ENCODE measurements at regions not wholly inside any gene's neighbourhood (a gene's known extent, or its start where the extent isn't known, plus 50 kb on each side); places are given as distances from the start of the nearest gene placed in this dataset.

GRCh38 chr11:128047026-128047425, 540.3 kb downstream of the ETS1 start:
- DNase-seq (ENCODE audit: low read depth in 4 of 4, low spot score in 1 of 4), result no peak

GRCh38 chr11:128046213-128046612, 541.1 kb downstream of the ETS1 start:
- no peak for DNase-seq (ENCODE audit: low read depth in 4 of 4, low spot score in 1 of 4)

GRCh38 chr11:128045094-128045725, 542.1 kb downstream of the ETS1 start:
- DNase-seq (ENCODE audit: low read depth in 4 of 4, low spot score in 1 of 4), result no peak

DNA sequence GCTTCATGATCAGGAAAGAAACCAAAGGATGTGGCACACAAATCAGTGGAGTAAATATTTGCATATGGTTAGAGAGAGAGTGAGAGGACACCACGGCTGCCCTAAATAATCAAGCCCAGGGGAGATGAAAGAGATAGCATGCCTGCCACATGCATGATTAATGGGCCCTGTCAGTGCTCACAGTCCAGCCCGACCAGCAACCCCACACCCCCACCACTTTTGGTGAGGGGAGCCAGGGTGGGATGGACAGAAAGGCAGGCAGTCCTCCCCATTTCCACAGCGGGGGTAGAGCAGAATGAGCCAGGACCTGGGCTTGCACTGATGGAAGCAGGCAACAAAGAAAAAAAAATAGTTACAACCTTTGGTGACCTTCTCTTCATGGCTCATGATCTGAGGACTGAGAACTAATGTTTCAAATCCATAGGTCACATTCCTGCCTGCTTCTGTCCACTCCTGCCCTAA, 545.0 kb downstream of the ETS1 start:
- DNase-seq (ENCODE audit: low read depth in 4 of 4, low spot score in 1 of 4), result no peak

DNA sequence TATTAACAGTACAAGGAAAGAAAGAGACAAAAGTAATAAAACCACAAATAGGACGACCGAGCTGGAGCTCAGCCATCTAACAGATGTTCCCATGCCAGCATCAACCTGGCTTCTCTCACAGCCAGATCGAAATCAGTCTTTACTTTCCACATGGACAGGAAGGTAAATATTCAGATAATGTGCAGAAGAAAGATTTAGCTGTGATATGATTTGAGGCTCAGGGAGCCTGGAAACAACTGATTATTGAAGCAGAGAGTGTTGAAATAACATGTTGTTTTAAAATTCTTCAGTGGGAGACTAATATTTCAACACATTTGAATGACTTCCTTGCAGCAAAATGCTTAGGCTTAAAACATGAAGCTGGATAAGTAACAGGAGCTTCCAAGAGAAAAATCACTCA, 546.8 kb downstream of the ETS1 start:
- DNase-seq (ENCODE audit: low read depth in 4 of 4, low spot score in 1 of 4), result no peak

GRCh38 chr11:128039140-128040021, 548.0 kb downstream of the ETS1 start:
- peak; percentile 24 to 58 (median 40) for DNase-seq (ENCODE audit: low read depth in 4 of 4, low spot score in 1 of 4)

- no peak for DNase-seq (ENCODE audit: low read depth in 4 of 4, low spot score in 1 of 4)
These were observed 550.7 kb downstream of the ETS1 start for GRCh38 chr11:128036556-128037093.

- no peak for DNase-seq (ENCODE audit: low read depth in 4 of 4, low spot score in 1 of 4)
These were observed 551.4 kb downstream of the ETS1 start for GRCh38 chr11:128036006-128036405.

DNA sequence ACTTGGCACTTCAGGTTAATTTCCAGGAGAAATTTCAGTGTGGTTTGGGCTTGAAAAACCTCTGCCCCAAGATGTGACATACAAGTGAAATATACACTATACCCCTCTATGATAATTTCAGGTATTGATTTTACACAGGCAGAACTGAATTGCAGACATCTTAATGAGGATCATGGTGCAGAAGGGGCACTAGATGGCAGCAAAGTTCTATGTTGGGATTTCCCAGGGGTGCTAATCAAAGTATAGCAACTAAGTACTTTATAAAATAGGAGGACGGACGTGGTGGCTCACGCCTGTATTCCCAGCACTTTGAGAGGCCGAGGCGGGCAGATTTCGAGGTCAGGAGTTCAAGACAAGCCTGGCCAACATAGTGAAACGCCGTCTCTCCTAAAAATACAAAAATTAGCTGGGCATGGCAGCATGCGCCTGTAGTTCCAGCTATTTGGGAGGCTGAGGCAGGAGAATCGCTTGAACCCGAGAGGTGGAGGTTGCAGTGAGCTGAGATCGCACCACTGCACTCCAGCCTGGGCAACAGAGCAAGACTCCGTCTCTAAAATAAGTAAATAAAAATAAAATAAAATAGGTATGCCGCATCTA, 555.7 kb downstream of the ETS1 start:
- DNase-seq (ENCODE audit: low read depth in 4 of 4, low spot score in 1 of 4), result peak; percentile 21 to 45 (median 38)

DNA sequence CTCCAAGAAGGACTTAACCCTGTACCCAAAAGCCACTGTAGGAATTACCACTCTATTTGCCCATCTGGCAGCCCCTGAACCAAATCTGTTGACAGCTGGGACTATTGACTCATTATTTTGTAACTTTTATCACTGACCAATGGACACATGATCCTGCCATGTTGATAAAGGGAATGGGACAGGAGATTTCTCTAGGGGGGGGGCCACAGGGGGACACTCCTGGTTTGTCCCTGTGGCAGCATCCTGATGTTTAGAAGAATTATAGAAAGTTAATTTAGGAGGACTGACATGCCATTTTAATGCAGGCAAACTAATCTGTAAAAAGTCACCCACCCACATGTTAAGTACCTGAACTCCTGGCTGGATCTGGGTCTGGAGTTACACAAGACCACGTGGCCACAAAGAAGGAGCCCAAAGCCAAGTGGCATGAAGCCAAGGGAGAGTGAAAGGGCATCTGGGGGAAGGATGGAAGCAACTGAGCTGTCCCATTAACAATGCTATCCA, 558.1 kb downstream of the ETS1 start:
- DNase-seq (ENCODE audit: low read depth in 4 of 4, low spot score in 1 of 4), result no peak

- DNase-seq (ENCODE audit: low read depth in 4 of 4, low spot score in 1 of 4), result no peak
These were observed 560.8 kb downstream of the ETS1 start for GRCh38 chr11:128026596-128026995.

DNA sequence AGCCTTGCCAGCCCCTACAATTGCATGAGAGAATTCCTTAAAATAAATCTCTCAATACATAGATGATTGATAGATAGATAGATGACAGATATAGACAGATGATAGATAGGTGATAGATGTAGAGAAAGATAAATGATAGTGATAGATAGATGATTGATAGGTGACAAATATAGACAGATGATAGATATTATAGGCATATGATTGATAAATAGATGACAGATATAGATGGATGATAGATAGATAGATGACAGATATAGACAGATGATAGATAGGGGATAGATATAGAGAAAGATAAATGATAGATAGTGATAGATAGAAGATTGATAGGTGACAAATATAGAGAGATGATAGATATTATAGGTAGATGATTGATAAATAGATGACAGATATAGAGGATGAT, 564.6 kb downstream of the ETS1 start:
- no peak for DNase-seq (ENCODE audit: low read depth in 4 of 4, low spot score in 1 of 4)

DNA sequence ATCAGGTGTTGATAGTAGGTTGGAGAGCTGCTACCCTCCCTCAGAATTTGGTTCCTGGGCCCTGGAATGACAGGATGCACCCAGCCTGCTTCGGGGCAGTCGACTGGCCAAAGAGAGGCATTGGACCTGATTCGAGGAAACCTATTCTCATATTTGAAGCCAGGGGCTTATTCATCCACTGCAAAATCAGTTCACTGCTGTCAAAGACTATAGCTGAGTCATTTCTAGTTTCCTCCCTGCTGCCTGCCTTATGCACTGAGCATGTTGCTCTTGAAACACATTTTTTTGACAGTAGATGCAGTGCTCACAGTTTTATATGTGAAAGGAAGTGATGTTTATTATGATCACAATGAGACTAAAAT, 565.4 kb downstream of the ETS1 start:
- no peak for DNase-seq (ENCODE audit: low read depth in 4 of 4, low spot score in 1 of 4)

DNA sequence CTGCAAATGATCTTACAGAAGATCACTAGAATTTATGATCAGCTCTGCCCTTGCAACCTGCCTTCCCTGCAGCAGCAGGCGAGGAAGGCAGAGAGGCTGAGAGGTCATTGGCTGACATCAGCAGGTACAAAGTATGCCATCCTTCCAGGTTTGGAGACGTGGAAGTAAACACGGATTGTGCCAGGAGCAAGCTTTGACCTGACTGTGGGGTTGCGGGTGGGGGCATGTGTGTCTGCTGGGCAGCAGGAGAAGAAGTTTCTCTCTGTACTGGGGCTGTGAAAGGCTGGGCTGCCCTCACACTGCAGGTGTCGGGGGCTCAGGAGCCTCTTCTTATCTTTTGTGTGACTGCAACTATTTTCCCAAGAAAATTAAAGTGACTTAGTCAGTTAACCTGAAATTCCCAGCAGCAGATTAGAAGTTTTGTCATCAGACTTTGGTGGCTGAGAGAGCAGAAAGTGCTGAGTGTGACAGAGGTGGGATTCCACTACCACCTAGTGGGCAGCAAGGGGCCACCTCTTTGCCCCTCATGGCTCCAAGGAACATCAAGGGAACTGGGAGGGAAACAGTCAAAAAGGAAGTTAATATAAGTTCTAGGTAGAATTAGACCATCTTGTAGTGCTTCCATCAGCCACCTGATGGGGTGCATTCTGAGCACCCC, 565.9 kb downstream of the ETS1 start:
- DNase-seq (ENCODE audit: low read depth in 4 of 4, low spot score in 1 of 4), result no peak

DNA sequence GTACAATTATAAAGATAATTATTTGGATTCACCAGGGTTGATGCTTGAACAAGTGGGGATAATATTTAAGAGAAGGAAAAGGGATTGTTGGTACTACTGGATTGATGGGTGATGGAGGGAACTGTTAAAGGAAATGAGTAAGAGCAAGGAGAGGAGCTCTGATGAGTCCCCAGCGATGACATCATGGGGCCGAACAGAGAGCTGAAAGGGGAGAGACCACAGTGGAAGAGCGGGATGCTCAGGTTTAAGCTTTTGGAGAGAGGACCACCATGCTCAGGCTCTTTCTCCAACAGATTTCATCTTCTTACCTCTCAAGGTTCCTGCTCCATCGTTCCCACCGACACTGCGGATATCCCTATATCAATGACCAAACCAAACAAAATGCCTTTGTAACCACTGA, 568.7 kb downstream of the ETS1 start:
- no peak for DNase-seq (ENCODE audit: low read depth in 4 of 4, low spot score in 1 of 4)

- no peak for DNase-seq (ENCODE audit: low read depth in 4 of 4, low spot score in 1 of 4)
These were observed 581.8 kb downstream of the ETS1 start for GRCh38 chr11:128005562-128005961.

DNA sequence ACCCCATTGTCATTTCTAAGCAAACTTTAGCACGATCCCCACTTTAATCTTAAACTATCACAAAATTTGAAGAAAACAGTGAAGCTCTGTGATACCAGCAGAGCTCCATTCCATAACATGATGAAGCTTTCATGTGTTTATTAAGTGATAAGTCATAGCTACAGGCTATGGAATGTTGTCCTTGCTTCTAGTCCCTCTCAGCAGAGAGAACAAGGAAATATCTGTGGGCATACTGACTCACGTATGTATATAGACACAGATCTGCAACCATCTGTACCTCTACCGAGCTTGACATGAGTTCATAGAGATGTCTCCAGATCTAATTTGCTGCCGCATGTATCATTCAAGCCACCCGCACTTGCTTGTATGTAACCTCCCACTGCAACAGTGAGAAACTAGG, 588.9 kb downstream of the ETS1 start:
- no peak for DNase-seq (ENCODE audit: low read depth in 4 of 4, low spot score in 1 of 4)

- no peak for DNase-seq (ENCODE audit: low read depth in 4 of 4, low spot score in 1 of 4)
These were observed 589.8 kb downstream of the ETS1 start for GRCh38 chr11:127997594-127997993.

DNA sequence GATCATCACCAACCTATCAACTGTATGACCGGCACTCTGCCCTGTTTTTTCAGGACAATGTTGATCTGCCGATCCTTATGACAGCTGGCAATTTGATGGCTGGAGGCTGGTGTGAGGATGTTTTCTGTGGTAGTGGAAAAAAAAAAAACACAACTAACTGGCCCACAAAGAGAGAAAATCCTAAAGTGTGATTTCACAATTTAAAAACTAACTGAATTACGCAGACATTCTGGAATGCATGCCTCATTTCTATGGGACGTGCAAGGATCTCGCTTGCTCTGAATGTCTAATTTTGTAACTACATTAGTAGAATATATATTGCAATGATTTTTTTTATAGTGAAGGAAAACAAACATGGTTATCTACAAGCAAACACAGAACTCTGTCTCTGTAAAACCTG, 590.5 kb downstream of the ETS1 start:
- no peak for DNase-seq (ENCODE audit: low read depth in 4 of 4, low spot score in 1 of 4)

DNA sequence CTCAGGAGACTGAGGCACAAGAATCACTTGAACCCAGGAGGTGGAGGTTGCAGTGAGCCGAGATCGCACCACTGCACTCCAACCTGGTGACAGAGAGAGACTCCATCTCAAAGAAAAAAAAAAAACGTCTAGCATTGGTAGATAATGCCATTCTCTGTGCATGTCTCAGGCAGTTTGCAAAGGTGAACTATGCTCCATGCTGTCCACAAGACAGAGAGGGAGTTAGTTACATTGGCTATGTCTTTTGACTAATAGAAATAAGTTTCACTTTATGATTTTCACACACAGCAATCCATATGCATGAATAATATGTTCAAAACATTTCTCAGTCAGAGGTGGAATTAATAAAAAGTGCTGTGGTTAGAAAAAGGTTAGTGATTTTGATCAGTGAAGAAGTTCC, 591.4 kb downstream of the ETS1 start:
- no peak for DNase-seq (ENCODE audit: low read depth in 4 of 4, low spot score in 1 of 4)

GRCh38 chr11:127994736-127995135, 592.6 kb downstream of the ETS1 start:
- no peak for DNase-seq (ENCODE audit: low read depth in 4 of 4, low spot score in 1 of 4)

All from stimulated activated CD4-positive, alpha-beta T cell treated with anti-CD3 and anti-CD28 coated beads, Interleukin-1b, Interleukin-23, amount 100 ng/mL, for 24 hours (primary cell).